Skeletal muscle tissue (tissue), 3 donors: ENCODE measurements at regions not wholly inside any gene's neighbourhood (a gene's known extent, or its start where the extent isn't known, plus 50 kb on each side); places are given as distances from the start of the nearest gene placed in this dataset.

Experiments
- H3K27ac ChIP-seq: one replicate; pipeline ENCODE4 v1.7.0; 2013; ENCODE audit warnings: mild to moderate bottlenecking, low read depth, low read length, inconsistent platforms
- H3K27me3 ChIP-seq, 3 donors: one replicate each; pipeline ENCODE4 v1.7.0; 2013; ENCODE audit warnings: low read length in 3 of 3; ENCODE audit not compliant: control insufficient read depth in 3 of 3, insufficient read depth in 3 of 3
- H3K36me3 ChIP-seq, 3 donors: one replicate each; pipeline ENCODE4 v1.7.0; 2013; ENCODE audit warnings: low read length in 3 of 3; ENCODE audit not compliant: control insufficient read depth in 3 of 3, insufficient read depth in 3 of 3
- H3K4me1 ChIP-seq, 3 donors: one replicate each; pipeline ENCODE4 v1.7.0; 2013; ENCODE audit warnings: low read length in 3 of 3, mild to moderate bottlenecking in 3 of 3; ENCODE audit not compliant: control insufficient read depth in 3 of 3, insufficient read depth in 3 of 3
- H3K4me3 ChIP-seq, 3 donors: one replicate each; pipeline ENCODE4 v1.7.0; 2013; ENCODE audit warnings: low read length in 3 of 3
- H3K9ac ChIP-seq, 3 donors: one replicate each; pipeline ENCODE4 v1.7.0; 2013; ENCODE audit warnings: low read length in 3 of 3, mild to moderate bottlenecking in 3 of 3, moderate library complexity in 2 of 3, low read depth in 1 of 3
- H3K9me3 ChIP-seq, 3 donors: one replicate each; pipeline ENCODE4 v1.7.0; 2013; ENCODE audit warnings: low read length in 3 of 3; ENCODE audit not compliant: control insufficient read depth in 3 of 3
- donor health status: Osteomylitis.

- Histone ChIP-seq H3K9ac (no peak overlapping the region), H3K9me3 (no peaks in the 10 kb centered on the region), H3K36me3 (no peaks in the 10 kb centered on the region), H3K4me3 (no peak overlapping the region), H3K4me1 (no peaks in the 10 kb centered on the region), H3K27me3 (no peaks in the 10 kb centered on the region), H3K27ac (no peak overlapping the region)
These were observed 399.9 kb upstream of the CBLB start for GRCh38 chr3:106268696-106269095.

- H3K36me3 ChIP-seq, result no peaks in the 10 kb centered on the region
- no peak overlapping the region for H3K4me3 ChIP-seq
- no peaks in the 10 kb centered on the region for H3K9me3 ChIP-seq
- H3K9ac ChIP-seq, result no peak overlapping the region
- H3K4me1 ChIP-seq, result no peaks in the 10 kb centered on the region
- no peaks in the 10 kb centered on the region for H3K27me3 ChIP-seq
- no peak overlapping the region for H3K27ac ChIP-seq
These were observed 403.5 kb upstream of the CBLB start for GRCh38 chr3:106272302-106272701.

GRCh38 chr3:106275592-106275991 is 406.8 kb upstream of the CBLB start:
- H3K27ac ChIP-seq, result no peak overlapping the region
- H3K9me3 ChIP-seq, result no peaks in the 10 kb centered on the region
- H3K4me3 ChIP-seq, result no peak overlapping the region
- no peaks in the 10 kb centered on the region for H3K27me3 ChIP-seq
- H3K36me3 ChIP-seq, result no peaks in the 10 kb centered on the region
- H3K9ac ChIP-seq, result no peak overlapping the region
- H3K4me1 ChIP-seq, result no peaks in the 10 kb centered on the region

GRCh38 chr3:106276151-106276550 is 407.3 kb upstream of the CBLB start:
- no peaks in the 10 kb centered on the region for H3K4me1 ChIP-seq
- H3K4me3 ChIP-seq, result no peak overlapping the region
- no peaks in the 10 kb centered on the region for H3K36me3 ChIP-seq
- H3K27ac ChIP-seq, result no peak overlapping the region
- H3K9me3 ChIP-seq, result no peaks in the 10 kb centered on the region
- no peaks in the 10 kb centered on the region for H3K27me3 ChIP-seq
- H3K9ac ChIP-seq, result no peak overlapping the region

- Histone ChIP-seq H3K36me3 (no peaks in the 10 kb centered on the region), H3K27me3 (no peaks in the 10 kb centered on the region), H3K4me3 (no peak overlapping the region), H3K9me3 (no peaks in the 10 kb centered on the region), H3K27ac (no peak overlapping the region), H3K4me1 (no peaks in the 10 kb centered on the region), H3K9ac (no peak overlapping the region)
These were observed 408.2 kb upstream of the CBLB start for GRCh38 chr3:106276755-106277612.

- H3K4me1 ChIP-seq, result no peaks in the 10 kb centered on the region
- no peak overlapping the region for H3K4me3 ChIP-seq
- H3K27me3 ChIP-seq, result no peaks in the 10 kb centered on the region
- H3K36me3 ChIP-seq, result no peaks in the 10 kb centered on the region
- H3K9ac ChIP-seq, result no peak overlapping the region
- no peaks in the 10 kb centered on the region for H3K9me3 ChIP-seq
- no peak overlapping the region for H3K27ac ChIP-seq
These were observed 408.9 kb upstream of the CBLB start for GRCh38 chr3:106277731-106278130.

GRCh38 chr3:106281221-106281620 is 412.4 kb upstream of the CBLB start:
- H3K9me3 ChIP-seq, result no peaks in the 10 kb centered on the region
- H3K4me1 ChIP-seq, result no peaks in the 10 kb centered on the region
- no peak overlapping the region for H3K9ac ChIP-seq
- H3K27ac ChIP-seq, result no peak overlapping the region
- no peaks in the 10 kb centered on the region for H3K27me3 ChIP-seq
- no peak overlapping the region for H3K4me3 ChIP-seq
- H3K36me3 ChIP-seq, result no peaks in the 10 kb centered on the region

GRCh38 chr3:106282943-106283342 is 414.1 kb upstream of the CBLB start:
- no peaks in the 10 kb centered on the region for H3K36me3 ChIP-seq
- no peaks in the 10 kb centered on the region for H3K4me1 ChIP-seq
- no peak overlapping the region for H3K9ac ChIP-seq
- H3K9me3 ChIP-seq, result no peaks in the 10 kb centered on the region
- H3K4me3 ChIP-seq, result no peak overlapping the region
- H3K27me3 ChIP-seq, result no peaks in the 10 kb centered on the region
- H3K27ac ChIP-seq, result no peak overlapping the region

- Histone ChIP-seq H3K4me3 (no peak overlapping the region), H3K27me3 (no peaks in the 10 kb centered on the region), H3K27ac (no peak overlapping the region), H3K4me1 (no peaks in the 10 kb centered on the region), H3K9ac (no peak overlapping the region), H3K36me3 (no peaks in the 10 kb centered on the region), H3K9me3 (no peaks in the 10 kb centered on the region)
These were observed 420.0 kb upstream of the CBLB start for GRCh38 chr3:106288781-106289180.

GRCh38 chr3:106290304-106290997 is 421.6 kb upstream of the CBLB start:
- Histone ChIP-seq H3K9ac (no peak overlapping the region), H3K4me1 (no peaks in the 10 kb centered on the region), H3K27me3 (no peaks in the 10 kb centered on the region), H3K27ac (no peak overlapping the region), H3K4me3 (no peak overlapping the region), H3K9me3 (no peaks in the 10 kb centered on the region), H3K36me3 (no peaks in the 10 kb centered on the region)
